NB4 (cell line): ENCODE measurements at regions not wholly inside any gene's neighbourhood (a gene's known extent, or its start where the extent isn't known, plus 50 kb on each side); places are given as distances from the start of the nearest gene placed in this dataset.

Source experiments
- CTCF ChIP-seq: IDR thresholded peaks from one replicate; pipeline ENCODE4 v1.5.1; 2012; ENCODE audit warnings: low read depth, low read length
- MAX ChIP-seq: IDR thresholded peaks from 2 replicates; pipeline ENCODE4 v1.6.1; 2011; ENCODE audit warnings: low read depth, low read length
- MYC ChIP-seq: IDR thresholded peaks from 2 replicates; pipeline ENCODE4 v1.6.1; 2011; ENCODE audit warnings: low read depth, low read length
- POLR2A ChIP-seq: IDR thresholded peaks from 2 replicates; pipeline ENCODE4 v1.6.1; 2011; ENCODE audit warnings: mild to moderate bottlenecking; ENCODE audit not compliant: insufficient read length; ENCODE audit errors: extremely low read depth

- TF ChIP-seq CTCF (no peak), MYC (no peak), MAX (no peak), POLR2A (no peak)
Observed at GRCh38 chr6:164130585-164130984, 716.1 kb downstream of the QKI start.
